K562 (cell line): ENCODE measurements at regions not wholly inside any gene's neighbourhood (a gene's known extent, or its start where the extent isn't known, plus 50 kb on each side); places are given as distances from the start of the nearest gene placed in this dataset.

ENCODE experiments used
- ATF4 ChIP-seq: fragments of 450-650 bp; formaldehyde crosslinking; IDR thresholded peaks from 2 replicates; pipeline ENCODE4 v1.4.0; 2022; ENCODE audit warnings: mild to moderate bottlenecking, moderate library complexity
- BRF1 ChIP-seq: IDR thresholded peaks from 3 replicates; pipeline ENCODE4 v1.6.1; 2011; ENCODE audit warnings: borderline replicate concordance, mild to moderate bottlenecking; ENCODE audit not compliant: insufficient read length; ENCODE audit errors: extremely low read depth
- CBFA2T2 ChIP-seq: fragments of 450-650 bp; conservative IDR thresholded peaks from 2 replicates; pipeline ENCODE4 v1.6.1; 2017; ENCODE audit warnings: mild to moderate bottlenecking
- CCAR2 ChIP-seq: fragments of 200-400 bp; formaldehyde crosslinking; IDR thresholded peaks from 2 replicates; pipeline ENCODE4 v1.6.1; 2017; ENCODE audit warnings: mild to moderate bottlenecking, low read depth, low read length
- COPS2 ChIP-seq: fragments of 450-650 bp; conservative IDR thresholded peaks from 2 replicates; pipeline ENCODE4 v1.6.1; 2016; ENCODE audit warnings: mild to moderate bottlenecking, moderate library complexity
- CREBBP ChIP-seq: IDR thresholded peaks from one replicate; pipeline ENCODE4 v1.6.1; 2012; ENCODE audit warnings: low read depth, mild to moderate bottlenecking, control low read depth, inconsistent platforms, low read length
- EHMT2 ChIP-seq: fragments of 450-650 bp; IDR thresholded peaks from 2 replicates; pipeline ENCODE4 v1.6.1; 2018; ENCODE audit warnings: antibody characterized with exemption
- FOXK2 ChIP-seq, 2 experiments: fragments of 450-650 bp; IDR thresholded peaks in 1 of 2; conservative IDR thresholded peaks in 1 of 2; 2 replicates each; pipeline ENCODE4 v1.6.1; 2016; ENCODE audit warnings: low read depth in 2 of 2, mild to moderate bottlenecking in 1 of 2
- GMEB1 ChIP-seq: fragments of 250-450 bp; sonication (Bioruptor Pico); IDR thresholded peaks from 2 replicates; pipeline ENCODE4 v1.4.0; 2020; ENCODE audit warnings: mild to moderate bottlenecking
- MEF2D ChIP-seq: conservative IDR thresholded peaks from 2 replicates; pipeline ENCODE4 v1.6.1; 2016; ENCODE audit warnings: low read depth, missing genetic modification characterization, missing compliant biosample characterization
- NFATC3 ChIP-seq: fragments of 450-650 bp; IDR thresholded peaks from 2 replicates; pipeline ENCODE4 v1.6.1; 2017; ENCODE audit warnings: mild to moderate bottlenecking
- NONO ChIP-seq, 2 experiments: fragments of 200-400 bp in 1 of 2; fragments of 450-650 bp in 1 of 2; formaldehyde crosslinking in 1 of 2; IDR thresholded peaks; 2 replicates each; pipeline ENCODE4 v1.6.1; 2017; ENCODE audit warnings: low read depth in 2 of 2, mild to moderate bottlenecking in 2 of 2, moderate library complexity in 2 of 2, low read length in 1 of 2
- NR0B1 ChIP-seq: fragments of 450-650 bp; IDR thresholded peaks from one replicate; pipeline ENCODE4 v1.6.1; 2018; ENCODE audit warnings: mild to moderate bottlenecking, moderate library complexity; ENCODE audit not compliant: partially characterized antibody
- NR2F6 ChIP-seq: fragments of 450-650 bp; formaldehyde crosslinking; IDR thresholded peaks from 2 replicates; pipeline ENCODE4 v1.4.0; 2020; ENCODE audit warnings: mild to moderate bottlenecking
- RFX1 ChIP-seq: fragments of 450-650 bp; IDR thresholded peaks from 2 replicates; pipeline ENCODE4 v1.6.1; 2016; ENCODE audit warnings: mild to moderate bottlenecking, moderate library complexity
- SIRT6 ChIP-seq: IDR thresholded peaks from one replicate; pipeline ENCODE4 v1.6.1; 2012; ENCODE audit warnings: low read depth, mild to moderate bottlenecking, control low read depth, inconsistent platforms, low read length, moderate library complexity
- SMAD4 ChIP-seq: fragments of 250-450 bp; sonication (Bioruptor Pico); conservative IDR thresholded peaks from 2 replicates; pipeline ENCODE4 v1.8.0; 2021; ENCODE audit warnings: inconsistent platforms, mild to moderate bottlenecking, moderate library complexity
- STAT5B ChIP-seq: fragments of 250-450 bp; sonication (Bioruptor Pico); IDR thresholded peaks from 2 replicates; pipeline ENCODE4 v1.8.0; 2021; ENCODE audit warnings: mild to moderate bottlenecking, inconsistent platforms
- TGIF2 ChIP-seq: sonication (generic); formaldehyde crosslinking; IDR thresholded peaks from 2 replicates; pipeline ENCODE4 v1.8.1; 2022; ENCODE audit warnings: mild to moderate bottlenecking, missing genetic modification reagents, moderate library complexity
- XRCC4 ChIP-seq: IDR thresholded peaks from one replicate; pipeline ENCODE4 v1.6.1; 2011; ENCODE audit not compliant: insufficient read depth, insufficient read length; ENCODE audit errors: extremely low read depth
- ZNF175 ChIP-seq: fragments of 200-800 bp; sonication (Bioruptor generic); IDR thresholded peaks from 2 replicates; pipeline ENCODE4 v1.6.1; 2016; ENCODE audit warnings: low read depth, mild to moderate bottlenecking, missing genetic modification characterization, missing compliant biosample characterization
- ZNF217 ChIP-seq: sonication (generic); formaldehyde crosslinking; IDR thresholded peaks from 2 replicates; pipeline ENCODE4 v1.8.0; 2022; ENCODE audit warnings: mild to moderate bottlenecking, missing genetic modification reagents
- ZNF253 ChIP-seq: fragments of 250-450 bp; sonication (Bioruptor Pico); conservative IDR thresholded peaks from 2 replicates; pipeline ENCODE4 v1.6.1; 2021; ENCODE audit warnings: mild to moderate bottlenecking
- ZNF274 ChIP-seq: IDR thresholded peaks from 2 replicates; pipeline ENCODE4 v1.6.1; 2011; ENCODE audit warnings: low read depth, mild to moderate bottlenecking, low read length, moderate library complexity, borderline replicate concordance
- ZNF655 ChIP-seq: fragments of 250-450 bp; sonication (Bioruptor Pico); IDR thresholded peaks from 2 replicates; pipeline ENCODE4 v1.5.0; 2021
- ZNF699 ChIP-seq: fragments of 250-450 bp; sonication (Bioruptor Pico); IDR thresholded peaks from 2 replicates; pipeline ENCODE4 v1.8.0; 2021; ENCODE audit warnings: mild to moderate bottlenecking, moderate library complexity; ENCODE audit not compliant: insufficient replicate concordance
- ZNF766 ChIP-seq: fragments of 200-800 bp; sonication (Bioruptor generic); conservative IDR thresholded peaks from 2 replicates; pipeline ENCODE4 v1.6.1; 2016; ENCODE audit warnings: missing genetic modification characterization, missing compliant biosample characterization

- TF ChIP-seq ZNF175 (peak; percentile 84), EHMT2 (no peak), NR0B1 (no peak), BRF1 (no peak), SMAD4 (CRISPR knock-in tag) (peak; percentile 70; the same call in 1 of the 2 replicates), TGIF2 (no peak), ZNF274 (no peak), CCAR2 (no peak), NFATC3 (no peak), MEF2D (tag) (no peak), RFX1 (no peak), ZNF217 (no peak), NONO (IDR thresholded peaks at IDR 0.05; ENCODE audit: low read depth in 2 of 2, low read length in 1 of 2) (no peak), GMEB1 (CRISPR knock-in tag) (no peak), ZNF699 (CRISPR knock-in tag) (no peak), COPS2 (no peak), ZNF253 (CRISPR knock-in tag) (no peak), CBFA2T2 (0 out of 2 replicates have a peak, but pooled peaks have one; percentile 20), XRCC4 (no peak), CREBBP (no peak), NR2F6 (no peak), FOXK2 (conservative IDR thresholded peaks at IDR 0.05 in 1 of 2, IDR thresholded peaks at IDR 0.05 in 1 of 2; ENCODE audit: low read depth in 2 of 2) (0 out of 4 replicates have a peak, but pooled peaks of 1 of the 2 experiments have one; percentile 17), ZNF655 (CRISPR knock-in tag) (no peak), ATF4 (CRISPR knock-in tag) (peak; percentile 61; the same call in 1 of the 2 replicates), STAT5B (no peak), SIRT6 (no peak), ZNF766 (CRISPR knock-in tag) (peak; percentile 23; the same call in 1 of the 2 replicates)
Observed at GRCh38 chr5:164360589-164360988, 855.2 kb downstream of the MAT2B start (continued).
